CD8-positive, alpha-beta memory T cell (primary cell): ENCODE measurements at regions not wholly inside any gene's neighbourhood (a gene's known extent, or its start where the extent isn't known, plus 50 kb on each side); places are given as distances from the start of the nearest gene placed in this dataset.
"Not testable (repeated sequence)": the region's sequence is repeated elsewhere in the genome, so short reads cannot be mapped to it uniquely, and the experiment has no call there.

Source experiments
- CTCF ChIA-PET: fragments of 350-600 bp; sonication (Branson Sonifier 250); formaldehyde crosslinking; loops from one replicate; lab custom pipeline; 2021; ENCODE audit warnings: antibody characterized with exemption; lab: Charles Lee
- POLR2A ChIA-PET: fragments of 350-600 bp; sonication (Branson Sonifier 250); formaldehyde crosslinking; loops from one replicate; lab custom pipeline; 2021; ENCODE audit warnings: antibody characterized with exemption; lab: Charles Lee
- DNase-seq, 5 donors: peaks; one replicate each; pipeline versions ENCODE4 v3.0.0 to v3.0.0-alpha.2; 2020 to 2022; ENCODE audit warnings: mixed read lengths in 1 of 5
- H3K27ac ChIP-seq: one replicate; pipeline ENCODE4 v1.7.0; 2013; ENCODE audit warnings: low read depth, mild to moderate bottlenecking, low read length, moderate library complexity
- H3K27me3 ChIP-seq: 2 replicates; pipeline ENCODE4 v1.7.0; 2013; ENCODE audit warnings: low read length, mild to moderate bottlenecking; ENCODE audit not compliant: insufficient read depth, poor library complexity, severe bottlenecking
- H3K36me3 ChIP-seq: 2 replicates; pipeline ENCODE4 v1.7.0; 2013; ENCODE audit warnings: mild to moderate bottlenecking, low read length, moderate library complexity; ENCODE audit not compliant: insufficient read depth
- H3K4me1 ChIP-seq: 2 replicates; pipeline ENCODE4 v1.7.0; 2013; ENCODE audit warnings: mild to moderate bottlenecking, low read length, moderate library complexity; ENCODE audit not compliant: insufficient read depth
- H3K4me3 ChIP-seq: 2 replicates; pipeline ENCODE4 v1.7.0; 2013; ENCODE audit warnings: mild to moderate bottlenecking, low read length
- H3K9me3 ChIP-seq: 2 replicates; pipeline ENCODE4 v1.7.0; 2013; ENCODE audit warnings: mild to moderate bottlenecking, low read length
- H3K27ac Mint-ChIP-seq, 8 donors: one replicate each; pipeline ENCODE4 v1.8.0; 2020 to 2021; ENCODE audit warnings: mixed read lengths in 8 of 8, mild to moderate bottlenecking in 6 of 8, inconsistent platforms in 3 of 8, moderate library complexity in 3 of 8
- H3K27me3 Mint-ChIP-seq, 2 donors: one replicate each; pipeline ENCODE4 v1.8.0; 2020 to 2021; ENCODE audit warnings: mixed read lengths in 2 of 2, mild to moderate bottlenecking in 1 of 2, moderate library complexity in 1 of 2
- H3K36me3 Mint-ChIP-seq, 3 donors: one replicate each; pipeline ENCODE4 v1.8.0; 2020 to 2021; ENCODE audit warnings: mixed read lengths in 3 of 3, inconsistent platforms in 1 of 3, mild to moderate bottlenecking in 1 of 3
- H3K4me1 Mint-ChIP-seq, 3 donors: one replicate each; pipeline ENCODE4 v1.8.0; 2020 to 2021; ENCODE audit warnings: mixed read lengths in 3 of 3, inconsistent platforms in 1 of 3, mild to moderate bottlenecking in 1 of 3
- H3K4me3 Mint-ChIP-seq, 7 donors: one replicate each; pipeline ENCODE4 v1.8.0; 2020 to 2021; ENCODE audit warnings: mixed read lengths in 7 of 7, mild to moderate bottlenecking in 6 of 7, moderate library complexity in 4 of 7, inconsistent platforms in 2 of 7
- H3K9me3 Mint-ChIP-seq, 5 donors: one replicate each; pipeline ENCODE4 v1.8.0; 2020 to 2022; ENCODE audit warnings: mixed read lengths in 5 of 5, mild to moderate bottlenecking in 3 of 5, moderate library complexity in 2 of 5, inconsistent platforms in 1 of 5

GRCh38 chr22:23422281-23422680 is 157.8 kb downstream of the IGLL1 start:
- H3K27me3 ChIP-seq, CTCF ChIA-PET: not testable (repeated sequence)

GRCh38 chr22:23421300-23421699 is 158.8 kb downstream of the IGLL1 start:
- DNase-seq, H3K27ac Mint-ChIP-seq, H3K27me3 ChIP-seq, H3K4me1 Mint-ChIP-seq, H3K36me3 ChIP-seq, H3K9me3 ChIP-seq, H3K4me1 ChIP-seq, CTCF ChIA-PET, H3K9me3 Mint-ChIP-seq, H3K4me3 Mint-ChIP-seq, H3K4me3 ChIP-seq, H3K36me3 Mint-ChIP-seq, H3K27ac ChIP-seq, POLR2A ChIA-PET: not testable (repeated sequence)
- peaks cover 5 to 24% of the 10 kb centered on the region in 2 donors for H3K27me3 Mint-ChIP-seq

More at GRCh38 chr22:23422281-23422680, 157.8 kb downstream of the IGLL1 start:
- H3K27ac ChIP-seq, H3K36me3 ChIP-seq, H3K9me3 Mint-ChIP-seq, POLR2A ChIA-PET, H3K36me3 Mint-ChIP-seq, H3K4me1 ChIP-seq, H3K4me1 Mint-ChIP-seq, DNase-seq, H3K4me3 Mint-ChIP-seq, H3K4me3 ChIP-seq, H3K27ac Mint-ChIP-seq, H3K9me3 ChIP-seq: not testable (repeated sequence)
- peaks cover 5 to 24% of the 10 kb centered on the region in 2 donors for H3K27me3 Mint-ChIP-seq

GRCh38 chr22:23419931-23420330 is 160.2 kb downstream of the IGLL1 start:
- no peak for DNase-seq
- CTCF ChIA-PET, result no interaction called here
- POLR2A ChIA-PET, result no interaction called here
- Histone ChIP-seq H3K4me1 (no peaks in the 10 kb centered on the region), H3K27me3 (no peaks in the 10 kb centered on the region), H3K4me3 (no peak overlapping the region), H3K9me3 (no peaks in the 10 kb centered on the region), H3K27ac (no peak overlapping the region), H3K36me3 (no peaks in the 10 kb centered on the region)
- Mint-ChIP-seq H3K4me3 (no peak overlapping the region), H3K27ac (no peak overlapping the region), H3K36me3 (no peaks in the 10 kb centered on the region), H3K9me3 (no peaks in the 10 kb centered on the region), H3K27me3 (peaks cover 5 to 24% of the 10 kb centered on the region in 2 donors), H3K4me1 (no peaks in the 10 kb centered on the region)

GRCh38 chr22:23419171-23419570 is 160.9 kb downstream of the IGLL1 start:
- CTCF ChIA-PET, result no interaction called here

GRCh38 chr22:23418159-23418788 is 161.8 kb downstream of the IGLL1 start:
- H3K27ac Mint-ChIP-seq, result peak overlapping the region in 1 of 8 donors; percentile 43
- ChIA-PET POLR2A (no interaction called here), CTCF (no interaction called here)
- Histone ChIP-seq H3K4me1 (no peaks in the 10 kb centered on the region), H3K9me3 (no peaks in the 10 kb centered on the region), H3K27me3 (no peaks in the 10 kb centered on the region), H3K36me3 (no peaks in the 10 kb centered on the region), H3K27ac (no peak overlapping the region), H3K4me3 (no peak overlapping the region)
- peaks cover 5 to 24% of the 10 kb centered on the region in 2 donors for H3K27me3 Mint-ChIP-seq
- no peaks in the 10 kb centered on the region for H3K9me3 Mint-ChIP-seq
- H3K4me3 Mint-ChIP-seq, result no peak overlapping the region
- no peaks in the 10 kb centered on the region for H3K36me3 Mint-ChIP-seq
- H3K4me1 Mint-ChIP-seq, result no peaks in the 10 kb centered on the region
- no peak for DNase-seq

More at GRCh38 chr22:23419171-23419570, 160.9 kb downstream of the IGLL1 start:
- Histone ChIP-seq H3K9me3 (no peaks in the 10 kb centered on the region), H3K36me3 (no peaks in the 10 kb centered on the region), H3K27ac (no peak overlapping the region), H3K4me1 (no peaks in the 10 kb centered on the region), H3K27me3 (no peaks in the 10 kb centered on the region), H3K4me3 (no peak overlapping the region)
- no peak overlapping the region for H3K27ac Mint-ChIP-seq
- no peak overlapping the region for H3K4me3 Mint-ChIP-seq
- DNase-seq, result no peak
- H3K4me1 Mint-ChIP-seq, result no peaks in the 10 kb centered on the region
- H3K36me3 Mint-ChIP-seq, result no peaks in the 10 kb centered on the region
- H3K9me3 Mint-ChIP-seq, result no peaks in the 10 kb centered on the region
- POLR2A ChIA-PET, result no interaction called here
- peaks cover 5 to 24% of the 10 kb centered on the region in 2 donors for H3K27me3 Mint-ChIP-seq

- H3K9me3 ChIP-seq, DNase-seq, H3K4me1 Mint-ChIP-seq: not testable (repeated sequence)
Observed at GRCh38 chr22:23417327-23417726, 162.8 kb downstream of the IGLL1 start.

GRCh38 chr22:23416169-23416690 is 163.9 kb downstream of the IGLL1 start:
- H3K9me3 ChIP-seq, H3K4me3 ChIP-seq, H3K27me3 ChIP-seq, H3K4me3 Mint-ChIP-seq, H3K36me3 Mint-ChIP-seq, H3K9me3 Mint-ChIP-seq, H3K27ac ChIP-seq, H3K27ac Mint-ChIP-seq, H3K4me1 Mint-ChIP-seq, H3K36me3 ChIP-seq, CTCF ChIA-PET, DNase-seq, H3K4me1 ChIP-seq, POLR2A ChIA-PET: not testable (repeated sequence)
- peaks cover 5 to 24% of the 10 kb centered on the region in 2 donors for H3K27me3 Mint-ChIP-seq

More at GRCh38 chr22:23417327-23417726, 162.8 kb downstream of the IGLL1 start:
- H3K9me3 Mint-ChIP-seq, POLR2A ChIA-PET, CTCF ChIA-PET, H3K27me3 ChIP-seq, H3K36me3 ChIP-seq, H3K27ac Mint-ChIP-seq, H3K4me3 ChIP-seq, H3K27ac ChIP-seq, H3K4me3 Mint-ChIP-seq, H3K36me3 Mint-ChIP-seq, H3K4me1 ChIP-seq: not testable (repeated sequence)
- peaks cover 5 to 24% of the 10 kb centered on the region in 2 donors for H3K27me3 Mint-ChIP-seq

GRCh38 chr22:23415490-23415851 is 164.6 kb downstream of the IGLL1 start:
- Histone ChIP-seq H3K9me3 (no peaks in the 10 kb centered on the region), H3K36me3 (no peaks in the 10 kb centered on the region), H3K4me1 (peaks cover 5% of the 10 kb centered on the region), H3K4me3 (no peak overlapping the region), H3K27ac (no peak overlapping the region), H3K27me3 (no peaks in the 10 kb centered on the region)
- peaks cover 5 to 24% of the 10 kb centered on the region in 2 donors for H3K27me3 Mint-ChIP-seq
- DNase-seq, result no peak
- ChIA-PET POLR2A (no interaction called here), CTCF (no interaction called here)
- no peaks in the 10 kb centered on the region for H3K4me1 Mint-ChIP-seq
- peak overlapping the region in 1 of 8 donors; percentile 16 for H3K27ac Mint-ChIP-seq
- H3K36me3 Mint-ChIP-seq, result no peaks in the 10 kb centered on the region
- no peak overlapping the region for H3K4me3 Mint-ChIP-seq
- H3K9me3 Mint-ChIP-seq, result no peaks in the 10 kb centered on the region
